HEK293 (cell line): ENCODE measurements at regions not wholly inside any gene's neighbourhood (a gene's known extent, or its start where the extent isn't known, plus 50 kb on each side); places are given as distances from the start of the nearest gene placed in this dataset.

Source experiments
- ATF2 ChIP-seq: fragments of 450-650 bp; formaldehyde crosslinking; IDR thresholded peaks from 2 replicates; pipeline ENCODE4 v1.5.1; 2016; ENCODE audit warnings: missing biosample characterization, missing genetic modification characterization, low read depth
- CTCF ChIP-seq: fragments of 450-650 bp; formaldehyde crosslinking; IDR thresholded peaks from 2 replicates; pipeline ENCODE4 v1.5.1; 2016; ENCODE audit warnings: missing biosample characterization, missing genetic modification characterization
- HOXD13 ChIP-seq: sonication (generic); formaldehyde crosslinking; IDR thresholded peaks from 2 replicates; pipeline ENCODE4 v1.8.0; 2022; ENCODE audit warnings: missing genetic modification reagents, borderline replicate concordance
- INSM2 ChIP-seq: fragments of 450-650 bp; formaldehyde crosslinking; IDR thresholded peaks from 2 replicates; pipeline ENCODE4 v1.5.1; 2016; ENCODE audit warnings: missing biosample characterization, missing genetic modification characterization
- PBX3 ChIP-seq: sonication (generic); formaldehyde crosslinking; IDR thresholded peaks from 2 replicates; pipeline ENCODE4 v1.8.1; 2022; ENCODE audit warnings: mild to moderate bottlenecking, moderate library complexity, missing genetic modification reagents
- REST ChIP-seq: fragments of 450-650 bp; formaldehyde crosslinking; IDR thresholded peaks from 2 replicates; pipeline ENCODE4 v1.5.1; 2016; ENCODE audit warnings: missing biosample characterization, missing genetic modification characterization
- ZNF18 ChIP-seq: fragments of 450-650 bp; formaldehyde crosslinking; IDR thresholded peaks from 2 replicates; pipeline ENCODE4 v1.5.1; 2016; ENCODE audit warnings: missing biosample characterization, missing genetic modification characterization
- ZNF274 ChIP-seq, 2 experiments: fragments of 200-500 bp in 1 of 2; fragments of 450-650 bp in 1 of 2; sonication (Bioruptor generic) in 1 of 2; formaldehyde crosslinking in 1 of 2; IDR thresholded peaks; 2 replicates each; pipeline versions ENCODE4 v1.5.1 to v1.6.1; 2014 to 2016; ENCODE audit warnings: borderline replicate concordance in 1 of 2, inconsistent platforms in 1 of 2, low read length in 1 of 2, missing biosample characterization in 1 of 2, missing genetic modification characterization in 1 of 2
- ZNF544 ChIP-seq: fragments of 450-650 bp; formaldehyde crosslinking; IDR thresholded peaks from 2 replicates; pipeline ENCODE4 v1.5.0; 2017; ENCODE audit warnings: missing biosample characterization, missing genetic modification characterization
- ZNF549 ChIP-seq: fragments of 450-650 bp; IDR thresholded peaks from 2 replicates; pipeline ENCODE4 v1.5.1; 2018; ENCODE audit warnings: missing biosample characterization, missing genetic modification characterization, mild to moderate bottlenecking, inconsistent platforms, moderate library complexity
- ZNF621 ChIP-seq: fragments of 450-650 bp; formaldehyde crosslinking; IDR thresholded peaks from 2 replicates; pipeline ENCODE4 v1.5.1; 2017; ENCODE audit warnings: missing biosample characterization, missing genetic modification characterization
- ZNF785 ChIP-seq: fragments of 450-650 bp; formaldehyde crosslinking; IDR thresholded peaks from 2 replicates; pipeline ENCODE4 v1.5.1; 2016; ENCODE audit warnings: missing biosample characterization, missing genetic modification characterization
- ZSCAN5A ChIP-seq: fragments of 450-650 bp; formaldehyde crosslinking; IDR thresholded peaks from 2 replicates; pipeline ENCODE4 v1.5.1; 2016; ENCODE audit warnings: missing biosample characterization, missing genetic modification characterization

GRCh38 chr9:126150411-126151030 is 176.1 kb upstream of the MVB12B start:
- TF ChIP-seq ZSCAN5A (tag by site-specific recombination) (no peak), REST (tag by site-specific recombination) (no peak), ATF2 (tag by site-specific recombination) (no peak), ZNF785 (tag by site-specific recombination) (no peak), CTCF (tag by site-specific recombination) (no peak), INSM2 (no peak), ZNF18 (no peak), ZNF544 (tag by site-specific recombination) (no peak), ZNF621 (tag by site-specific recombination) (no peak), PBX3 (no peak), ZNF274 (IDR thresholded peaks at IDR 0.05; ENCODE audit: low read length) (no peak), ZNF274 (tag by site-specific recombination; IDR thresholded peaks at IDR 0.05; ENCODE audit: borderline replicate concordance) (no peak), HOXD13 (no peak), ZNF549 (no peak)
